Right renal pelvis (tissue), 4 donors: ENCODE measurements at regions not wholly inside any gene's neighbourhood (a gene's known extent, or its start where the extent isn't known, plus 50 kb on each side); places are given as distances from the start of the nearest gene placed in this dataset.
"Not testable (repeated sequence)": the region's sequence is repeated elsewhere in the genome, so short reads cannot be mapped to it uniquely, and the experiment has no call there.

Experiments used
- DNase-seq, 4 donors: peaks; one replicate each; pipeline ENCODE4 v3.0.0-alpha.2; 2013; ENCODE audit warnings: low read depth in 4 of 4, low spot score in 3 of 4, missing footprints in 1 of 4

DNA sequence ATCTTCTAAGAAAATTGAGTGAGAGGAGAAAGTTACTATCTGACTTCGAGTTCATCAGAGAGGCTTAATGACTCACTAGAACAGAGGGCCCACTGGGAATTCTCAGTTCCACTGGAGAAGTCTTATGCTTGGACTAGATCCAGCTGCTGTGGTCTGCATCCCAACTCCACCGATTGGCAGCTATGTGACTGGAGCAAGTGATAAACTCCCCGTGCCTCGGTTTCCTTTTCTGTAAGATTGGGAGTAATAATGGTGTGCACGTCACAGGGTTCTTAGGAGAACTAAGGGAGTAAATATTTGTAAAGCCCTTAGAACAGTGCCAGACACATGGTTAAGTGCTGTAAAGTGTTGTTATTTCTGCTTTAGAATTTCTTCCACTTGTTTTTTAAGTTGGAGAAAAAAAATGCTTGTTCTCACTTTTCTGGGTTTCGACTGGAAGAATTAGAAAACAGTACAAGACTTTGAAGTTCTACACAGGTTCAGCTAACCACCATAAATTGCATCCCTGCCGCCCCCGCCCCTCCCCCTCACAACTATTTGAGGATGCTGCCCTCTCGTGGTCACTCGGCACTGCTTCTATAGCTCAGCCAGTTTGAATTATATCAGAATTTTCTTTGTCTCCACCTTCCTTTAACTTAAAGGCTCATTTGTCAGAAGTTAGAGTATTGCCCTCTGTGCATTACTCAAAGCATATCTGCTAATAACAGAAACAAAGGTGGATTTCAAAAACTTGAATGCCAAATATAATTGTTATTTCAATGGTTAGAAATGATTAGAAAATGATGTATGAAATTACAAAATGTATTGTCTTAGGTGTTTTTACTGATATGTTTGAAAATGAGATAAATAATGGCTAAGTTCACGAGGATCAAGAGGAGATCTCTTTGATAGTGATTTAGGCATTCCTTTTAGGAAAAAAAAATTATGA, 95.0 kb upstream of the IFNGR1 start:
- peak; percentile 39 to 65 (median 50) for DNase-seq

DNA sequence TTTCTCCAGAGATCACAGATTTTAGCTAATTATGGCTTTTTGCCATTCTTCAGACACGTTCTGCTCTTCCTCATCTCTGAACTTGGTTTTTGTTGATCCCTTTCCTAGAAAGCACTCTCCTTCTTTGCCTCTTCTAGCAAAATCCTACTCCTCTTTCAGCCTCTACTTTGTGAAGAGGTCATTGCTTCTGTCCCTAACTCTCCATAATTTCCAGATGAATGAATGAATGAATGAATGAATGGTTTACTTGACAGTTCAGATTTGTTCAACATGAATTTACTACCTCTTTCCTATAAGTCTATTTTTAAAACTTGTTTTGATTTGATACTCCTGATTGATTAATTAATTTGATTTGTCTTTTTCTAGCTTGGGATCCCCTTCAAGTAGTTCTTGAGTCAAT, 94.0 kb upstream of the IFNGR1 start:
- DNase-seq = no peak

DNA sequence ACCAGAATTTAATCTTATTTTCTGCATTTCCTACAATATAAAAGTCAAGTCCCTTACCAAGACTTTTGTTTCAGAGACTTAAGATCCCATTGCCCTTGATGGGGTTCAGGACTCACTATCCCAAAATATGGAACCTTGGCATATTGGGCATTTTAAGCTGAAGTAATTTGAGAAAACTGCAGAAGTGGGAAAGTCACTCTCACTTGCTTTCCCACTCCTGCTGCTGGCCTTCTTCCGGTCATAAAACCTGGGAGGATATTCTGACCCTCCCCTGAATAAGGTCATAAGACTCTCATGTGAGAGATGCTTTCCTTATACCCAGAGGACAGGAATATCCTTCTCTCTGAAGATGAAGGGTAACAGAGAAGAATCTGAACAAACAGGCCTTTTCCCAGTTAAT, 92.8 kb upstream of the IFNGR1 start:
- DNase-seq = no peak

DNA sequence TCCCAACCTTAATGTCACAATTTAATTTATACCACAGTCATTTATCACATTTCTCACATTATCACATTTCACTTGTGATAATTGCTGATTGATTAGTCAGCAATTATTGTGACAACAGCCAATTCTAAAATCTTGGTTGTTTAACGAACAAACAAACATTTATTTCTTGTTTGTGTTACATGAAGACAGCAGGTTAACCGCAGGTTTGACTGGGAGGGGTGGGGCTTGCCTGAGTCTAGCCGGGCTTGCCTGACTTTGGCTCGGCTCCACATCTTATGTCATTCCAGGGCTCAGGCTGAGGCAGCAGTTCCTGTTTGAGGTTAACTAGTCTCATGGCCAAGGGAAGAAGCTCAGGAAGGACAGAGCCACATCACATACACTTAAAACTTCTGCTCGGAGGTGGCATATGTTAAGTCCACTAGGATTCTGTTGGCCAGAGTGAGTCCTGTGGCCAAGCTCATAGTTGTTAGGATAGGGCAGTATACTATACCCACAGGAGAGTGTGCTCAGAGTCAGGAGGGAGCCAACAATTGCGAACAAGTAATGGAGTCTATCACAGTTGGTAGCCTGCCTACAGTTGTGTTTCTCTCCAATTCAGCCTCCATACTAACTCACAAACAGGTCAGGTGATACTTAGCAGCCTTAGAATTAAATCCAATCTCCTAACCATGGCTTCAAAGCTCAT, 90.0 kb upstream of the IFNGR1 start:
- DNase-seq = peak in 3 of 4 donors; percentile 23 to 38 (median 28)

DNA sequence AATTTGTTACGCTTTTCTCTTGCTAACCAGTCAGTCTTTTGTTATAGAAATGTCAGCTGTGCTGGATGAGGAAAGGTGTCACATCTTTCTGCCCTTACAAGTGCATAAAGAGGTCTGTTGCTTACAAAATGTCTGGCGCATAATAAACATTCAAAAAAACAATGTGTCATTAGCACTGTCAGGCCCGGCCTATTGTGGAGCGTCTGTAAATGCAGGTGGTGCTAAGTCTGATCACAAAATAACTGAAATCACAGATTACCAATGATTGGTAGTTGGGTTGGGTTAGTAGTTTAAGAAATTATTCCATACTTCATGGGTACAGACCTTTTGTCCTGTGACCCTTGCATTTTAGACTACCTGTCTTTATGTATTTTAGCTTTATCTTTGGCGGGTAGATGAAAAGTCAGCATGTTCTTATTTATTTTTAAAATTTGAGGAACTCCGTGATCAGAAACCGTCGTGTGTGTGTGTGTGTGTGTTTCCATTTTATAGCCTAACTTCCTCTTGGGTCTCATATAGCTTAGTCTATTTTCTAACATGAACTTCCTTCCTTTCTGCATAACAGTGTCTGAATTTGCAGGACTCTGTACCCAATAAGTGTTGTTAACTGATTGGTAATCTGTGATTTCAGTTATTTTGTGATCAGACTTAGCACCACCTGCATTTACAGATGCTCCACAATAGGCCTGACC, 88.1 kb upstream of the IFNGR1 start:
- DNase-seq = no peak

DNA sequence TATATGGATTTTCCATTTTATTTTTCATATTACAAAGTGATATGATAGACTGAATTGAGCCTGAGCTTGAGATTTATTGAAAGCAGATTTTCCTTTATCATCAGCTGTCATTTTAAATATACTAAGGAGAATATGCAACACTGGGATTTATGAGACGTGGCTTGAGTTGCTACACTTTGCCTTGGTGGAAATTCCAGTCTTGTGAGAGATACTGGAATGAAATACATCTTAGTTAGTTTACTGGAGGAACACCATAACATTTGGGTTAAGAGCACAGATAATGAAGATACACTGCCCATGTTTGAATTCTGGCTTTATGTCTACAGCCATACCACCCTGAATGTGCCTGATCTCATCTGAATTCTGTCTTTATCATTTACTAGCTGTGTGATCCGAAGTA, 86.5 kb upstream of the IFNGR1 start:
- DNase-seq = no peak

DNA sequence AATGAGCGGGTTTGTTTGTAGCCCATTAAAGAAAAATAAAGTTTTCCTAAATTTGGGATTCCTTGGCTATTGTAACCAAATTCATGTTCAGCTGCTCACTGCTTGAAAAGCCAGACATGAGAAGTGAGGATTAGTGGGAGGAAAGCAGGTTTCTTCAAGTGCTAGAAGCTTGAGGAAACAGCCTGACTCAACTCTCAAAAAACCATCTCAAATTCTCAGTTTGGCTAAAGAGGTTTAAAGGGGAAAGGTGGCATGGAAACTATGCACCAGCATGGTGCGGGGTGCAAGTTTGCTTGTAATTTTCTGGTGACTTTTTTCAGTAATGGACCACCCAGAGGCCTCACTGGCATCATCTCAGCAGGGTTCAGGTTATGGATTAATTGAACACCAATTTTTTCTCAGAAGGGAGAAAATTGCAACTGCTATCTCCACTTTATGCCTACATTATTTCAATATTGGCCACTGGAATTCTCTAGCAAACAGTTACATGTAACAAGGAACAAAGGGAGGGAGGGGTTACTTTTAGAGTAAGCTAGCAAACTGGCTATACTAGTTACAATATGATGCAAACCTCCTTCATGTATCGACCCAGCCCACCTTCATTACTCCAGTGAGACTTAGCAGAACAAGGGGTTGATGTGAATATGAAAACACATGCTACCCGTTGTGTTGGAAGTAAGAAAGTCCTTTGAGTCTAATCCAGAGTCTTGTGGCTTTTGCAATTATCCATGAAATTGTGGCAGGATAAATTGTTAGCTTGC, 85.0 kb upstream of the IFNGR1 start:
- no peak for DNase-seq

DNA sequence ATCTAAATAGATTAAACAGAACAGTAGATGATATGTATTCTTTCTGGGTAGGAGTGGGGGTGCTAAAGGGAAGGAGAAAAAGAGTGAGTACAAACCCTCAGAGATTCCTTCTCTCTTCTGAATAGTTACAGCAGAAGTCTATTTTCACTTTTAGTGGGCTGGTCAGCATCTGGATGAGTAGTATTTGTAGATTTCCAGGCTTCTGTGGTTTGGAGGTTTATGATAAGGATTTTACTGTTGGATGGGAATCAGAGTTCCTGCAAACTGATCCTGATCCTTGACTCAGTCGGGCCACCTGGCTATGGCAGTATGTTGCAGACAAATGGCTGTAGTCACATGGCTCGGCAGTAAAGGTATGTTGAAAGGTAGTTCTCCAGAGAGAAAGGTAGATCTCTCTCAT, 84.3 kb upstream of the IFNGR1 start:
- no peak for DNase-seq

DNA sequence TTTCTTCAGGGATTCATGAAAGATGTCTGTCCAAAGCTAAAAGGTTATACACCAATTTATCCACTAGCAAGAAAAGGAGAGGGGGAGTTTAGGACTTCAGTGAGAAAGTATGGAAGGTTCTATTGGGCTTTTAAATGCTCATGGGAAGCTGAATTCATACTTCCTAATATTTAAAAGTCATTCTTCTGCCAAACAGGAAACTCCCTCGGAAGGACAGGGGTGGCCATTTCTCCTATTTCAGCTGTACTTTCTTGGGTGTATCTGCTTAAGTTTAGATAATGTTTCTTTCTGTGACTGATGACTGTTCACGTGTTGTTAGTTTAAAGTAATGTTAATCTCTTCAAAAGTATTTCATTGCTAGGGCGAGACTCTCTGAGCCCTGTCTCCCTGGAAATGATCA, 80.5 kb upstream of the IFNGR1 start:
- no peak for DNase-seq

DNA sequence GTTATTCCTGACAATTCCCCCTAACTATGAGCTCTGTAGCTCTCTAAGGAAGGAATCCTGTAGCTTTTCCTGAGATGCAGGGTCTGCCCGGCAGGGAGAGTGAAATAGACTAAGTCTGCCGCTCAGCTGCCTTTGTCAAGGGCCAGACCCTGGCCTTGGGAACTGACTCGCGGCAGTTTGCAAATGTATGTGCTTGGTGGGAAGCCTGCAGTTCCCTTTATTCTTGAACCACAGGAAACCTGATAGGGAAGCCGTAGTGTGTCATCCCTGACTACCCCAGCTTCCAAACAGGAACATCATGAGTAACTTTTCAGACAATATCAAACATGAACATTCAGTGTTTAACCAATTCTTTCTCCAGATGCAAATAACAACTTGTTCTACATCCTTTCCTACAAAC, 78.7 kb upstream of the IFNGR1 start:
- DNase-seq = no peak

DNA sequence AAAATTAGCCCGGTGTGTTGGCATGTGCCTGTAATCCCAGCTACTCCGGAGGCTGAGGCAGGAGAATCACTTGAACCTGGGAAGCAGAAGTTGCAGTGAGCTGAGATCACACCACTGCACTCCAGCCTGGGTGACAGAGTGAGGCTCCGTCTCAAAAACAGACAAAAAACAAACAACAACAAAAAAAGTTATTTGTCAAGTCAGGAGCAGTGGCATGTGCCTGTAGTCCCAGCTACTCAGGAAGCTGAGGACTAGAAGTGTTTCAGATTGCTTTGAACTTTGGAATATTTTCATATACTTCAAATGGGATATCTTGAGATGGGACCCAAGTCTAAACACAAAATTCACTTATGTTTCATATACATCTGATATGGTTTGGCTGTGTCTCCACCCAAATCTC, 73.1 kb upstream of the IFNGR1 start:
- not testable (repeated sequence) for DNase-seq

DNA sequence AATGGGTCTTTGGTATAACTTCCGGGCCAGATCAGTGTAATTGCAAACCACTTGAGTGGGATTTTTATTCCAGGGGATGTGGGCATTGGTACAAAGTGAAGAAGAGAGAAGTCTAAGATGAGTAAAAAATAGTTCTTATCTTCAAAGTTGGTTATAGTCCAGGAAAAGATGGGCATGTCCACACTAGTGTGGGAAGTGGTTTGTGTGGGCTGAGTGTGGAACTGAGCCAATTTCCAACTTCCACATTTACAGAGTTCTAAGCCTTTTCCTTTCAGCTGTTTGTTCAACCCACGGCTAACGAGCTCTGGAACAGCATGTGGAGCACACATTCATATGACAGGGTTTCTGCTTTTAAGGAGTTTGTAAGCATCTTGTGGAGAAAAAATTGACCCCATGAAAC, 72.3 kb upstream of the IFNGR1 start:
- no peak for DNase-seq

DNA sequence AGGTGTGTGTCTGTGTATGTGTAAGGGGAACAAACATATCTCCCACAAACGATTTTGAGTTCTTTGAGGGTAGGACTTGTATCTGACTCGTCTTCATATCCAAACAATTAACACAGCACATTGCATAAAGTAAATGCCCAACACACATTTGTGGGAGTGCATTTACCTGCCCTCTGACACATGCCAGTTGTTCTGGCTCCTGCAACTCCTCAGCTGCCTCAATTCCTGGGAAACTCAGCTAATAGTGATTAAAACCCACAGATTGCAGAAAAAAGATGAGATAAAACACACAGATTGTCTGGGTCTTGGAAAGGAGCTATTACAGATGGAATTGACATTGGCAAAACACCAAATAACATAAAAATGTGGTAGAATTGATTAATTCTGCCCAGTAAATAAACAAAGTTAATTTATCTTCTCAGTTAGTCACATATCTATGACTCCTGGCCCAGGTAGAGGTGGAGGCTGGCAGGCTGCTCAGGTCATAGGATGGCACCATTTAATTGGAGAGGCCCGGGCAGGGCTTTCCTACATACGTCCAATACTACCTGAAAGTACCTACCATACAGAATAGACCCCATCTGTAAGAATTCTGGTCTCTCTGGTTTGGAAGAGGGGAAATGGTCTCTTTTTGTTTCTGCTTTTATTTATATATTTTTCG, 71.5 kb upstream of the IFNGR1 start:
- no peak for DNase-seq

DNA sequence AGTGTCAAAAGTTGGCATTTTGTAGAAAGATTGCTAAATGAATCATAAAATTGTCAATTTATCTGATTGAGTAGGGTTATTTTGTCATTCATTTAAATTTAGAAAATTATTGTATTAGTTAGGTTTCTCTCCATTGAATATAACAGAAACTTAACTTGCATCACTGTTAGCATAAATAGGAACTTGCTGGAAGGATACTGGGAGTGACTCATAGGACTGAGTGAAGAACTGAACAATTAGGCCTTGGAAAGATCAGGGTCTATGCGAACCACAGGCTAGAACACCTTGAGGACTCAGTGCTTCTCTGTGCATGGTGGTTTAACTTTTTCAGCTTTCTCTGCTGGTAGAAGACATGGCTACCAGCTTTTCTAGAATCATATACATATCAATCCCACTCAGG, 67.7 kb upstream of the IFNGR1 start:
- DNase-seq = no peak

DNA sequence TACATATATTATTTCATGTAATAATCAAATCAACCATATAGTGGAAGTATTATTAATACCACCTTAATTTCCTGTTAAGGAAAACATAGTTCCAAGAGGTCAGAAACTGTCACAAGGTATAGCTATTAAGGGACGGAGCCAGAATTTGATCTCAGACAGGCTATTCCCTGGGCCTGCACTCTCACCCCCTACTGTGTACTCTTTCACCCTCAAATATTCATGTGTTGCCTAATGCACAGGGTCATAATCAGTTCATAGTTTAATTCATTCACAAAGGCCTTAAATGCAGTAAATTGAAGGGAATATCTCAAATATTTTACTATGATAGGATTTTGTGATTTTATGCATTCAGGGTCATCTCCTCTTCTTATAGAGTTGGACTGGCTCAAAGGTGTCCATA, 67.2 kb upstream of the IFNGR1 start:
- DNase-seq = no peak

DNA sequence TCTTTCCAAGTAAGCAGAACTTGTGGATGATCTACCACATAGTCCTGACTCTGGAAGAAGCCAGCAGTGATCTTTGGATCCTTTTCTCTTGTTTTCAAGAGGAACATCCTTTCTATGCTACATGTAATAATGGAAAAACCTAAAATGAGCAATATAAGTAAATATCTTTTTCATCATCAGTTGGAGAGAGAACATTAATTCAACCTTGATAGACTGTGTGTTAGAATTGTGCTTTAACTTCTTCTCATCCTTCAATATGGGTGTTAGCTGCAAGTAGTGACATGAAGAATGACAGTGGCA, 65.6 kb upstream of the IFNGR1 start:
- no peak for DNase-seq

DNA sequence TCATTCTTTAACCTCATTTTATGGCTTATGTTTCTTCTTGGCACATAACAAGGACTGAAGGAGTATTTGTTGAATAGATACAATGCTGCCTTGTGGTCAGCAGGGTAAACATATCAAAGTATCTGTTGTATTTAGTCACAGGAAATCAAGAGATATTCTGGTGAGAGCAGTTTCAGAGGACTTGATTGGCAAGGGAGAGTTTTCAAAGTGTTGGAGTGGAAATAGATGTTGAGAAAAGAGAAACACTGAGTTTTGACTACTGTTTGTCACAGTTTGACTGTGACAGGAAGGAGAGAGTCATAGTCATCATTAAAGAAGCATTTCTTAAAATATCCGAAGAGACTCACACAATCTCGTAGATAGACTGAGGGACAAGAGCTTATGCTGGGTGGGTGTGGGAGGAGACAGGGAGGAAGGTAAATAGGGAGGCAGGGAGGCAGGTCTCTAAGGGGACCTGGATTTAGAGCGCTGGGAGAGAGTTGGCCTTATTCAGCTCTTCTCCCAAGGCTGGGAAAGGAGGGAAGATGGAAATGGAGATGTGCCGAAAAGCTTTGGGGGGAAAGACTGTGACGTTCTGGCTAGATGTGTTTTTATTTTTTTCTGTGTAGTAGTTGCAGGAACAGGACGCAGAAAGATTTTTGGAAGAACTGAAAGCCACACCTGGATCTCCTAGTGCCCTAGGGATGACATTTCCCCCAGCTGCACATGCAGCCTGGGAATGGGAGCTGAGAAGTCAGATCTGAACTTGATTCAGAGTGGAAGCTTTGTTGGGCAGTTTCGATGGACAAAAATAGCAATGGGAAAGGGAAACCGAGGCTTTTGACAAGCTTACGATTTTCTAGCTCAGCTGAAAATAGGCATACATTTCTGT, 65.0 kb upstream of the IFNGR1 start:
- DNase-seq = no peak

DNA sequence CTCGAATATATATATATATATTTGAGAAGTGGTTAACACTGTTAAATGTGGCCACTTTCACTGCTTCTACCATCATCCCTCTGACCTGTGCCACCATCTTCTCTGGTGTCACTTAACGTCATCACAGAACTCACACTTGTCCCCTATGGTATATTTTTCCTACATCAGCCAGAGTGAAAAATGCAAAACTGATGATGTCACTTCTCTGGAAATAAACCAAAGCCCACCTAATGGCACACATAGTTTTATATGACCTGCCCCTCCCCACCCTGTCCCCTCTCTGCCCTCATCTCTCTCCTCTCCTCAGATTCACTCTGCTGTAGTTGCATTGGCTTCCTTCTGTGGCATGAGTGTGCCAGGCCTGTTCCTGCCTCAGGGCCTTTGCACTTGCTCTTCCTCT, 63.9 kb upstream of the IFNGR1 start:
- no peak for DNase-seq

DNA sequence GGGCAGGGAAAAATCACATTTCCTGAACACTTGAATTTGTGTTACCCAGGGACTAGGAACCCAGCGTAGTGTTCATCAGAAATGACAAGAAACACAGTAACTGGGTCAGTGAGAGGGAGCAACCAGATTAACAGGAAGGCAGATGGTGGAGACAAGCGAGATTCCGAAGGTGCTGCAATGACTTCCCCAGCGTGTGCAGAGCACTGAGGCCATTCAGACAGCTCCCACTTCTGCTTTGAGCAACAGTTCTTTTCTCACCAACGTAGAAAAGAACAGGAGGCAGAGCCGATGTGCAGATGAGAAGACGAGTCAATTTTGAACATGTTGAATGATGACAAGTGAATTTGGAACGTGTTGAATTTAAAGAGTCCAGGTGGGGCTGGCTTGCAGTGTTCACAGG, 63.1 kb upstream of the IFNGR1 start:
- DNase-seq = no peak

DNA sequence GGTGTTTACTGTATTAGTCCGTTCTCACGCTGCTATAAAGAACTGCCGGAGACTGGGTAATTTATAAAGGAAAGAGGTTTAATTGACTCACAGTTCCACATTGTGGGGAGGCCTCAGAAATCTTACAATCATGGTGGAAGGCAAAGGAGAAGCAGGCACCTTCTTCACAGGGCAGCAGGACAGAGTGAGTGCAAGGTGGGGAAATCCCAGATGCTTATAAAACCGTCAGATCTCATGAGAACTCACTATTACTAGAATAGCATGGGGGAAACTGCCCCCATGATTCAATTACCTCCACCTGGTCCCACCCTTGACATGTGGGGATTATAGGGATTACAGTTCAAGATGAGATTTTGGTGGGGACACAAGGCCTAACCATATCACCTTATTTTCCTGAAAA, 60.1 kb upstream of the IFNGR1 start:
- not testable (repeated sequence) for DNase-seq
